Natural killer cell treated with Interleukin-12 subunit alpha and Interleukin-12 subunit beta and Interleukin-15 and Interleukin-18, amount 100 ng/mL, for 72 hours (primary cell): ENCODE measurements at regions not wholly inside any gene's neighbourhood (a gene's known extent, or its start where the extent isn't known, plus 50 kb on each side); places are given as distances from the start of the nearest gene placed in this dataset.
A peak's percentile ranks its signal among the peaks of the same experiment; 100 is the strongest.
"Not testable (repeated sequence)": the region's sequence is repeated elsewhere in the genome, so short reads cannot be mapped to it uniquely, and the experiment has no call there.

Experiments
- ATAC-seq, 2 donors: fragments of 150-1000 bp; cut with Tn5 transposase in 1 of 2; sonication (Bioruptor Pico), chemical (Tn5 transposase) in 1 of 2; 2 replicates each; pipeline ENCODE4 v1.10.0; 2021
- DNase-seq: peaks from one replicate; pipeline ENCODE4 v3.0.0; 2022; ENCODE audit warnings: low spot score
- H3K27ac Mint-ChIP-seq, 2 donors: 1 replicate in 1 of 2; 2 replicates in 1 of 2; pipeline ENCODE4 v1.8.0; 2022; ENCODE audit warnings: mixed read lengths in 2 of 2, mild to moderate bottlenecking in 1 of 2, moderate library complexity in 1 of 2
- H3K27me3 Mint-ChIP-seq, 2 donors: 1 replicate in 1 of 2; 2 replicates in 1 of 2; pipeline ENCODE4 v1.8.0; 2022; ENCODE audit warnings: mixed read lengths in 2 of 2
- H3K36me3 Mint-ChIP-seq: one replicate; pipeline ENCODE4 v1.8.0; 2022; ENCODE audit warnings: mixed read lengths
- H3K4me1 Mint-ChIP-seq, 2 donors: 1 replicate in 1 of 2; 2 replicates in 1 of 2; pipeline ENCODE4 v1.8.0; 2022; ENCODE audit warnings: low read depth in 2 of 2, mixed read lengths in 2 of 2, mild to moderate bottlenecking in 1 of 2
- H3K4me3 Mint-ChIP-seq: one replicate; pipeline ENCODE4 v1.8.0; 2022; ENCODE audit warnings: mixed read lengths
- H3K9me3 Mint-ChIP-seq: 2 replicates; pipeline ENCODE4 v1.8.0; 2022; ENCODE audit warnings: mixed read lengths

DNA sequence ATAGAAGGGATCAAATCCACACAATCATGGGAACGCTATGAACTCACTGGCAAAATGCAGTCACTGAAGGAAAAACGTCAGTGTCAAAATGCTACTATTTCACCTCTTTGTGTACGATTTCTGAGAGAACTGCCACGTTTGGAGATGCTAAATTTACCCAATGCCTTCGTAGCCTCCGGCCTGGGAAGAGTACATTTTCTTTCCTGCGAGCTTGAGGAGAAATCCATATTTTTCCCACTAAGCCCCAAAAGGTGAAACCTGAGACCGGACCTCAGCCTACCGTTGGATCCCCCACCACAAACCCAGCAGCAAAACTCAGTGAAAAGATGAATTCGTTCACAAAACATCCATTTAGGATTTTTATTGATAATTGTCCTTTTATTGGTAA is 131.7 kb downstream of the GPX5 start:
- H3K4me1 Mint-ChIP-seq = peaks cover 17 to 21% of the 10 kb centered on the region in 2 donors
- no peak for DNase-seq
- H3K9me3 Mint-ChIP-seq = no peaks in the 10 kb centered on the region
- H3K36me3 Mint-ChIP-seq = no peaks in the 10 kb centered on the region
- no peak overlapping the region for H3K27ac Mint-ChIP-seq
- ATAC-seq = no peak
- peaks cover 49 to 62% of the 10 kb centered on the region in 2 donors for H3K27me3 Mint-ChIP-seq
- peak overlapping the region; percentile 52 for H3K4me3 Mint-ChIP-seq

DNA sequence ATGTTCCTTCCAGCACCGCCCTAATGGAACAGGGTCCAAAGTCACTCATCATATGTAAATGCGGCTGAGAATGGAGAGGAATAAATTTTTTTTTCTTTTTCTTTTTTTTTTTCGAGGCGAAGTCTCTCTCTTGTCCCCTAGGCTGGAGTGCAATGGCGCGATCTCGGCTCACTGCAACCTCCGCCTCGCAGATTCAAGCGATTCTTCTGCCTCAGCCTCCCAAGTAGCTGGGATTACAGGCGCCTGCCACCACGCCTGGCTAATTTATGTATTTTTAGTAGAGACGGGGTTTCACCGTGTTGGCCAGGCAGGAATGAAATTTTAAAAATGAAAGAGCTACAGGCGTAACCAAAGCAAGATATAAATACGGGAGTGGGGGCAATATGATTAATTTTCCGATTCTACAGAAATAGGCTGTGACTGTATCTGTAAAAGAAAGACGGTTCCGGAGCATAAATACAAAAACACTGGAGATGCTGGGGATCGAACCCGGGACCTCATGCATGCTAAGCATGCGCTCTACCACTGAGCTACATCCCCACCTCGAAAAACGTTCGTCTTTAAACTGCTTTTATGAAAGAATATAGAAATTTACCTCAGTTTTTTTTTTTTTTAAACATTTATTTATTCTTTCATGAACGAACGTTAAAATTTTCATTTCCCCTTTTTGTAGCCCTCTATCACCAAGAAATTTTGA is 132.2 kb downstream of the GPX5 start:
- ATAC-seq = peak; percentile 72 to 73
- Mint-ChIP-seq H3K27ac (peak overlapping the region; percentile 61 to 83), H3K4me3 (peak overlapping the region; percentile 52), H3K36me3 (no peaks in the 10 kb centered on the region), H3K27me3 (peaks cover 49 to 62% of the 10 kb centered on the region in 2 donors), H3K4me1 (peaks cover 17 to 21% of the 10 kb centered on the region in 2 donors), H3K9me3 (no peaks in the 10 kb centered on the region)
- DNase-seq = no peak

- DNase-seq (no peak), ATAC-seq (no peak)
- peaks cover 49 to 62% of the 10 kb centered on the region in 2 donors for H3K27me3 Mint-ChIP-seq
- H3K4me3 Mint-ChIP-seq = peak overlapping the region; percentile 52
- peaks cover 17 to 21% of the 10 kb centered on the region in 2 donors for H3K4me1 Mint-ChIP-seq
- no peaks in the 10 kb centered on the region for H3K36me3 Mint-ChIP-seq
- H3K27ac Mint-ChIP-seq = peak overlapping the region; percentile 61 to 83
- no peaks in the 10 kb centered on the region for H3K9me3 Mint-ChIP-seq
Observed at GRCh38 chr6:28658475-28659249, 133.0 kb downstream of the GPX5 start.

DNA sequence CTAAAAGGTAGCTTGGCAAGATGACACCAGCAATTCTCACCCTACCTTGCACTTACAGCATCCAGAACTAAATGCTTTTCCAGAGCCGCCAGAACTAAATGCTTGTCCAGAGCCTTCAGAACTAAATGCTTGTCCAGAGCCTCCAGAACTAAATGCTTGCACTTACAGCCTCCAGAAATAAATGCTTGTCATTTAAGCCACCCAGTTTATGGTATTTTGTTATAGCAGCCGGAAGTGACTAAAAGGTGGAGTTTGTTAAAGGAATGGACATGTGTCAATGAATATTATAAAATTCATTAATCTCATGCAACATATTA is 133.5 kb downstream of the GPX5 start:
- DNase-seq (no peak), ATAC-seq (no peak)
- Mint-ChIP-seq H3K4me3 (no peak overlapping the region), H3K27me3 (peaks cover 44 to 62% of the 10 kb centered on the region in 2 donors), H3K4me1 (peaks cover 17 to 21% of the 10 kb centered on the region in 2 donors), H3K27ac (no peak overlapping the region), H3K9me3 (no peaks in the 10 kb centered on the region), H3K36me3 (no peaks in the 10 kb centered on the region)

GRCh38 chr6:28661097-28661713 is 135.5 kb downstream of the GPX5 start:
- H3K9me3 Mint-ChIP-seq = no peaks in the 10 kb centered on the region
- H3K36me3 Mint-ChIP-seq = no peaks in the 10 kb centered on the region
- no peak overlapping the region for H3K4me3 Mint-ChIP-seq
- DNase-seq (no peak), ATAC-seq (no peak)
- H3K27me3 Mint-ChIP-seq = peaks cover 43 to 51% of the 10 kb centered on the region in 2 donors
- no peak overlapping the region for H3K27ac Mint-ChIP-seq
- H3K4me1 Mint-ChIP-seq = peaks cover 17 to 21% of the 10 kb centered on the region in 2 donors

- Mint-ChIP-seq H3K27me3 (peaks cover 16 to 25% of the 10 kb centered on the region in 2 donors), H3K9me3 (no peaks in the 10 kb centered on the region), H3K4me1 (no peaks in the 10 kb centered on the region), H3K4me3 (no peak overlapping the region), H3K36me3 (no peaks in the 10 kb centered on the region), H3K27ac (no peak overlapping the region)
- DNase-seq (no peak), ATAC-seq (no peak)
Observed at GRCh38 chr6:28664870-28665396, 139.3 kb downstream of the GPX5 start.

DNA sequence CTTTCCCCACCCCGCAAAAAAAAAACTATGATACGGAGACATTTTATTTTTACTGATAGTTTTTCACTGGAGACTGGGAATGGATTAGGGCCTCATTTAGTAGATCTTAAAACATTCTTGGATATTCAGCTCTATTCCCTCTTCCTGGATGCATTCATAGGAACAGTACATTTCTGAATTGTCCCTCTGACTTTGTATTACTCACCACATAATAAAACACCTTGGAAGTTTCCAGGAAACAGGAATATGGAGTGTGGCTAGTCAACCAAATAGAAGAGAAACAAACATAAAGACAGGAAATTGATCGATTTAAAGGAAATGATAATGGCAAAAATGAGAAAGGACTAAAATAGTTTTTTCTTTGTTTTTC is 147.7 kb downstream of the GPX5 start:
- Mint-ChIP-seq H3K36me3 (no peaks in the 10 kb centered on the region), H3K27me3 (peaks cover 40 to 50% of the 10 kb centered on the region in 2 donors), H3K9me3 (no peaks in the 10 kb centered on the region), H3K4me3 (peak overlapping the region; percentile 70), H3K4me1 (peaks cover 4 to 8% of the 10 kb centered on the region in 2 donors), H3K27ac (peak overlapping the region in 1 of 2 donors; percentile 44)
- DNase-seq (no peak), ATAC-seq (no peak)

- Mint-ChIP-seq H3K36me3 (no peaks in the 10 kb centered on the region), H3K9me3 (no peaks in the 10 kb centered on the region), H3K4me1 (peaks cover 4 to 8% of the 10 kb centered on the region in 2 donors), H3K4me3 (peak overlapping the region; percentile 70), H3K27ac (peak overlapping the region in 1 of 2 donors; percentile 44), H3K27me3 (peaks cover 42 to 55% of the 10 kb centered on the region in 2 donors)
- ATAC-seq (peak; percentile 50 to 62), DNase-seq (no peak)
Observed at GRCh38 chr6:28673787-28674671, 148.3 kb downstream of the GPX5 start.

GRCh38 chr6:28675600-28675999 is 149.9 kb downstream of the GPX5 start:
- Mint-ChIP-seq H3K4me1 (peaks cover 4 to 8% of the 10 kb centered on the region in 2 donors), H3K27ac (no peak overlapping the region), H3K36me3 (no peaks in the 10 kb centered on the region), H3K27me3 (peaks cover 41 to 59% of the 10 kb centered on the region in 2 donors), H3K9me3 (no peaks in the 10 kb centered on the region), H3K4me3 (no peak overlapping the region)
- ATAC-seq (no peak), DNase-seq (no peak)

DNA sequence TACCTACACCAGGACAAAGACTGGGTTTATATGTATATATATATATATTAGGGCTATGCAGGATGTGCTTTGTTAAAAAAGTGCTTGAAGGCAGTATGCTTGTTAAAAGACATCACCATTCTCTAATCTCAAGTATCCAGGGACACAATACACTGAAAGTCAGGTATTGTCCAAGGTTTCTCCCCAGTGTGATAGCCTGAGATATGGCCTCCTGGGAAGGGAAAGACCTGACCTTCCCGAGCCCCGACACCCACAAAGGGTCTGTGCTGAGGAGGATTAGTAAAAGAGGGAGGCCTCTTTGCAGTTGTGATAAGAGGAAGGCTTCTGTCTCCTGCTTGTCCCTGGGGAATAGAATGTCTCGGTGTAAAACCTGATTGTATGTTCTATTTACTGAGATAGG is 156.9 kb downstream of the GPX5 start:
- ATAC-seq = no peak
- H3K27ac Mint-ChIP-seq = no peak overlapping the region
- no peaks in the 10 kb centered on the region for H3K9me3 Mint-ChIP-seq
- no peak overlapping the region for H3K4me3 Mint-ChIP-seq
- H3K4me1 Mint-ChIP-seq = no peaks in the 10 kb centered on the region
- H3K36me3 Mint-ChIP-seq = no peaks in the 10 kb centered on the region
- H3K27me3 Mint-ChIP-seq = peaks cover 43 to 65% of the 10 kb centered on the region in 2 donors
- DNase-seq = no peak

DNA sequence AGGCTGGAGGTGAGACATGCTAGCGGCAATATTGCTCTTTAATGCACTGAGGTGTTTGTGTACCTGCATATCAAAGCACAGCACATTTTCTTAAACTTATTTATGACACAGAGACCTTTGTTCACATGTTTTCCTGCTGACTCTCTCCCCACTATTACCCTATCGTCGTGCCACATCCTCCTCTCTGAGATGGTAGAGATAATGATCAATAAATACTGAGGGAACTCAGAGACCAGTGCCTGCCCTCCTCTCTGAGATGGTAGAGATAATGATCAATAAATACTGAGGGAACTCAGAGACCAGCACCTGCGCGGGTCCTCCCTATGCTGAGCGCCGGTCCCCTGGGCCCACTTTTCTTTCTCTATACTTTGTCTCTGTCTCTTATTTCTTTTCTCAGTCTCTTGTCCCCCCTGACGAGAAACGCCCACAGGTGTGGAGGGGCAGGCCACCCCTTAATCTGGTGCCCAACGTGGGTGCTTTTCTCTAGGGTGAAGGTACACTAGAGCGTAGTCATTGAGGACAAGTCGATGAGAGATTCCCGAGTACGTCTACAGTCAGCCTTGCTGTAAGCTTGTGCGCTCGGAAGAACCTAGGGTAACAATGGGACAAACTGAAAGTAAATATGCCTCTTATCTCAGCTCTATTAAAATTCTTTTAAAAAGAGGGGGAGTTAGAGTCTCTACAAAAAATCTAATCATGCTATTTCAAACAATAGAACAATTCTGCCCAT is 157.4 kb downstream of the GPX5 start:
- not testable (repeated sequence) for DNase-seq, H3K36me3 Mint-ChIP-seq, H3K4me3 Mint-ChIP-seq, H3K4me1 Mint-ChIP-seq, H3K27ac Mint-ChIP-seq, ATAC-seq, H3K9me3 Mint-ChIP-seq
- H3K27me3 Mint-ChIP-seq = peaks cover 43 to 70% of the 10 kb centered on the region in 2 donors

GRCh38 chr6:28683945-28684538 is 158.4 kb downstream of the GPX5 start:
- ATAC-seq (peak in 1 of 2 donors; percentile 72), DNase-seq (no peak)
- no peak overlapping the region for H3K4me3 Mint-ChIP-seq
- no peaks in the 10 kb centered on the region for H3K4me1 Mint-ChIP-seq
- H3K36me3 Mint-ChIP-seq = no peaks in the 10 kb centered on the region
- H3K27me3 Mint-ChIP-seq = peaks cover 39 to 69% of the 10 kb centered on the region in 2 donors
- no peak overlapping the region for H3K27ac Mint-ChIP-seq
- H3K9me3 Mint-ChIP-seq = no peaks in the 10 kb centered on the region
